ENCODE measurements at regions not wholly inside any gene's neighbourhood (a gene's known extent, or its start where the extent isn't known, plus 50 kb on each side); places are given as distances from the start of the nearest gene placed in this dataset.

DNA sequence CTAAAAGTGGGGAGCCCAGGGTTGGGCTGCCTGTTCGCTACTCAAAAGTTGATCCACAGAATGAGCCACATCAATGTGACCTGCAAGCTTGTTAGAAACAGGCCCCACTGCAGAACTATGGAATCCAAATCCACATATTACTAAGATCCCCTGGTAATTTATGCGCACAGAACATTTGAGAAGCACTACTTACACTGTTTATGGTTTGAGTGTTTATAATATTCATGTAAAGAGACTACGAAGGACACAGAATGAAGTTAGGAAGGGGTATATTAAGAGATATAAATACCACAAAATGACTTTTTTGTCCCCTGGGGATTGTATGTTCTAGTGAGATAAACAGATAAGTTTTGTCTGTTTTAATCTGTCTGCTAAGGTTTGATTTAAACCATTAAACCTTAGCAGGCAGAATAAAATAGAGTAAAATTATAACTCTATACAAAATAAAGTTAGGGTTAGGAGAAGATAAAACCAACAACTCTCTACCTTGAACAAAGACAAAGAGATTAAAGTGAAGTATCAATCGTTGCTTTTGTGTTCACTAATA, 666.9 kb upstream of the SOX9 start:
- no peak for TF ChIP-seq EZH2phosphoT487 (conservative IDR thresholded peaks at IDR 0.05; ENCODE audit: low read length)
- TF ChIP-seq, protein P1, sequence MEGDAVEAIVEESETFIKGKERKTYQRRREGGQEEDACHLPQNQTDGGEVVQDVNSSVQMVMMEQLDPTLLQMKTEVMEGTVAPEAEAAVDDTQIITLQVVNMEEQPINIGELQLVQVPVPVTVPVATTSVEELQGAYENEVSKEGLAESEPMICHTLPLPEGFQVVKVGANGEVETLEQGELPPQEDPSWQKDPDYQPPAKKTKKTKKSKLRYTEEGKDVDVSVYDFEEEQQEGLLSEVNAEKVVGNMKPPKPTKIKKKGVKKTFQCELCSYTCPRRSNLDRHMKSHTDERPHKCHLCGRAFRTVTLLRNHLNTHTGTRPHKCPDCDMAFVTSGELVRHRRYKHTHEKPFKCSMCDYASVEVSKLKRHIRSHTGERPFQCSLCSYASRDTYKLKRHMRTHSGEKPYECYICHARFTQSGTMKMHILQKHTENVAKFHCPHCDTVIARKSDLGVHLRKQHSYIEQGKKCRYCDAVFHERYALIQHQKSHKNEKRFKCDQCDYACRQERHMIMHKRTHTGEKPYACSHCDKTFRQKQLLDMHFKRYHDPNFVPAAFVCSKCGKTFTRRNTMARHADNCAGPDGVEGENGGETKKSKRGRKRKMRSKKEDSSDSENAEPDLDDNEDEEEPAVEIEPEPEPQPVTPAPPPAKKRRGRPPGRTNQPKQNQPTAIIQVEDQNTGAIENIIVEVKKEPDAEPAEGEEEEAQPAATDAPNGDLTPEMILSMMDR (IDR thresholded peaks at IDR 0.05; ENCODE audit: insufficient read depth, low read length, poor library complexity, severe bottlenecking), result no peak
